ENCODE measurements at regions not wholly inside any gene's neighbourhood (a gene's known extent, or its start where the extent isn't known, plus 50 kb on each side); places are given as distances from the start of the nearest gene placed in this dataset.

GRCh38 chr17:27965224-27965623, 72.1 kb upstream of the LYRM9 start:
- Histone ChIP-seq H3K36me3 (no peaks in the 10 kb centered on the region), H3K9me3 (no peaks in the 10 kb centered on the region), H3K4me3 (no peak overlapping the region), H3K27ac (no peak overlapping the region), H3K27me3 (replicated peaks in 1 of 7) (no peaks in the 10 kb centered on the region), H3K4me1 (peaks cover 0 to 6% (median 0%) of the 10 kb centered on the region in 6 donors)
- no peak for TF ChIP-seq CTCF (IDR thresholded peaks at IDR 0.05 in 8 of 11, conservative IDR thresholded peaks at IDR 0.05 in 3 of 11)
- TF ChIP-seq POLR2AphosphoS5 (IDR thresholded peaks at IDR 0.05) = no peak
- no peak for TF ChIP-seq POLR2A (IDR thresholded peaks at IDR 0.05)
- DNase-seq = no peak
- 62 to 79% (median 77%) methylated on average over 6 of the region's 6 CpGs for WGBS, 5 donors
- intact Hi-C loops (cut with DNase I; ENCODE audit: low total_unique reads) = no loop called here

DNA sequence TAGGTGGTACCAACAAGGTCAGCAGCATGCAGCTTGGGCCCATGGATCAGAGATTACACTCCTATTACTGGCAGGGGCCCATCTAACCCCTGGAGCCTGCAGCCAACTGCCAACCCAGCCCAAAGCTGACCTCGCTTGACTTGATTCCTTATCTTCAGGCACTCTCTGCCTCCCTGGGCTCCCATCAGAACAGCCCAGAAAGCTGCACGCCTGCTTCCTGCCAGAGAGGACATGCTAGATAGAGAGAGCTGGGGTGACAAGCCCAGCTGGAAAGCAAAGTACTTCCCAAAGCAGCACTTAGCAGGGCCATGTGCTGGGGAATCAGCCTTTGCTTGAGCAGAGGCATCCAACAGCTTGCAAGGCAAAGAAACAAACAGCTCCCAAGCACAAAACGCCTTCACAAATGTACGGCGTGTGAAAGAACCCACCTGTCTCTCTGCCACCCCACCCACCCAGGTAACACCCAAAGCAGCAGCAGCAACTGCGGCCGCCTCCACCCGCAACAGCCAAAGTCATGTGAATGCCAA, 74.2 kb upstream of the NLK start:
- Histone ChIP-seq H3K9me3 (no peaks in the 10 kb centered on the region), H3K27me3 (replicated peaks in 1 of 7) (no peaks in the 10 kb centered on the region), H3K4me1 (peaks cover 0 to 6% (median 0%) of the 10 kb centered on the region in 6 donors), H3K27ac (peak overlapping the region in 5 of 8 donors; percentile 0 to 44 (median 28)), H3K4me3 (no peak overlapping the region), H3K36me3 (no peaks in the 10 kb centered on the region)
- intact Hi-C loops (cut with DNase I; ENCODE audit: low total_unique reads) = no loop called here
- TF ChIP-seq POLR2A (IDR thresholded peaks at IDR 0.05) (no peak), POLR2AphosphoS5 (IDR thresholded peaks at IDR 0.05) (peak in 2 of 3 donors; percentile 28 to 58)
- WGBS, 5 donors = 80 to 88% (median 85%) methylated on average over 8 of the region's 8 CpGs
- DNase-seq = peak; percentile 76

DNA sequence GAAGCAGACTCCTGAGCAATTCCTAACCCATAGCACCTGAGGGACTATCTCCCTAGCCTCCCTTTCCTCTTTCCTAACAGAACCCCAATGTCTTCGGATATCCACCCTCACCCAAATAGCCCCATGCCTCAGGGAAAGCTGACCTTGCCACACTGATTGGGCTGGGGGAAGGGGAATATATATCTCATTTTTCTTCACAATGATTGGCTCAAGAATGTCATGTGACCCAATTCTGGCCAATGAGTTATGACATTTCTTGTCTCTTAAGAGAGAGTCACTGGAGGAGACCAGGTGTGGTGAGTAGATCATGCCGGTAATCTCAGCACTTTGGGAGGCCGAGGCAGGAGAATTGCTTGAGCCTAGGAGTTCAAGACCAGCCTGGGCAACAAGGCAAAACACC, 71.9 kb upstream of the NLK start:
- H3K27me3 ChIP-seq (replicated peaks in 1 of 7) = no peaks in the 10 kb centered on the region
- peaks cover 0 to 6% (median 0%) of the 10 kb centered on the region in 6 donors for H3K4me1 ChIP-seq
- no peak for DNase-seq
- H3K27ac ChIP-seq = no peak overlapping the region
- H3K36me3 ChIP-seq = no peaks in the 10 kb centered on the region
- no peaks in the 10 kb centered on the region for H3K9me3 ChIP-seq
- WGBS, 5 donors = 86 to 99% (median 95%) methylated on average over 3 of the region's 3 CpGs
- TF ChIP-seq POLR2AphosphoS5 (IDR thresholded peaks at IDR 0.05) (no peak), CTCF (IDR thresholded peaks at IDR 0.05 in 8 of 11, conservative IDR thresholded peaks at IDR 0.05 in 3 of 11) (no peak), POLR2A (IDR thresholded peaks at IDR 0.05) (no peak)
- intact Hi-C loops (cut with DNase I; ENCODE audit: low total_unique reads) = no loop called here
- no peak overlapping the region for H3K4me3 ChIP-seq

- Histone ChIP-seq H3K4me3 (no peak overlapping the region), H3K9me3 (no peaks in the 10 kb centered on the region), H3K36me3 (no peaks in the 10 kb centered on the region), H3K4me1 (peaks cover 0 to 4% (median 0%) of the 10 kb centered on the region in 6 donors), H3K27me3 (replicated peaks in 1 of 7) (no peaks in the 10 kb centered on the region), H3K27ac (no peak overlapping the region)
- WGBS, 5 donors = 81 to 93% (median 88%) methylated on average over 5 of the region's 5 CpGs
- TF ChIP-seq POLR2AphosphoS5 (IDR thresholded peaks at IDR 0.05) (no peak), POLR2A (IDR thresholded peaks at IDR 0.05) (no peak), CTCF (IDR thresholded peaks at IDR 0.05 in 8 of 11, conservative IDR thresholded peaks at IDR 0.05 in 3 of 11) (no peak)
- DNase-seq = no peak
- intact Hi-C loops (cut with DNase I; ENCODE audit: low total_unique reads) = no loop called here
Measured at GRCh38 chr17:27973258-27974044, 69.0 kb upstream of the NLK start.

All from spleen (tissue), 11 donors.